ENCODE measurements at regions not wholly inside any gene's neighbourhood (a gene's known extent, or its start where the extent isn't known, plus 50 kb on each side); places are given as distances from the start of the nearest gene placed in this dataset.

DNA sequence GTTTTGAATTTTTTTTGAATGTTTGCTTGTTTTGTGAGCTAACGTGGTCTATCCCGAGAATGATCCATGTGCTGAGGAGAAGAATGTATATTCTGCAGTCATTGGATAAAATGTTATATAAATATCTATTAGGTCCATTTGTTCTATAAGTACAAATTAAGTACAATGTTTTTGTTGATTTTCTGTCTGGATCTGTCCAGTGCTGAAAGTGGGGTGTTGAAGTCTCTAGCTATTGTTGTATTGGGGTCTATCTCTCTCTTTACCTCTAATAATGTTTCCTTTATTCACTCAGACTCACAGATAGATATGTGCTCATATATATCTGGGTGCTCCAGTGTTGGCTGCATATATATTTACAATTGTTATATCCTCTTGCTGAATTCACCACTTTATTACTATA, 144.8 kb upstream of the SETMAR start (continued):
- TF ChIP-seq ZBTB33 (IDR thresholded peaks at IDR 0.05; ENCODE audit: borderline replicate concordance, low read depth) (no peak), TCF12 (IDR thresholded peaks at IDR 0.05) (no peak), EP300 (IDR thresholded peaks at IDR 0.05; ENCODE audit: borderline replicate concordance in 1 of 2, low read depth in 1 of 2, low read length in 1 of 2) (no peak), USF1 (IDR thresholded peaks at IDR 0.05; ENCODE audit: borderline replicate concordance, low read depth) (no peak), YY1 (IDR thresholded peaks at IDR 0.05; ENCODE audit: low read depth) (no peak), TEAD4 (IDR thresholded peaks at IDR 0.05; ENCODE audit: borderline replicate concordance, insufficient read depth) (no peak), SIN3A (IDR thresholded peaks at IDR 0.05; ENCODE audit: borderline replicate concordance, low read depth, low read length) (no peak)

GRCh38 chr3:4162096-4162495, 141.1 kb upstream of the SETMAR start:
- Histone ChIP-seq H3K9ac (no peak overlapping the region), H3K9me2 (no peaks in the 10 kb centered on the region), H3K4me3 (ENCODE audit: low read depth in 2 of 2, low read length in 1 of 2) (no peak overlapping the region), H3F3A (replicated peaks; ENCODE audit: insufficient read depth) (no peaks in the 10 kb centered on the region), H3K36me3 (replicated peaks in 1 of 2; ENCODE audit: control insufficient read depth in 1 of 2, insufficient read depth in 2 of 2, low read length in 1 of 2) (no peaks in the 10 kb centered on the region), H3K79me2 (ENCODE audit: insufficient read depth) (no peaks in the 10 kb centered on the region), H4K20me1 (ENCODE audit: insufficient read depth) (no peaks in the 10 kb centered on the region), H3K4me1 (ENCODE audit: control insufficient read depth in 1 of 2, insufficient read depth in 2 of 2, low read depth in 1 of 2, low read length in 1 of 2) (no peaks in the 10 kb centered on the region), H3K27ac (ENCODE audit: low read depth in 2 of 2, low read length in 1 of 2) (no peak overlapping the region), H3K9me3 (no peaks in the 10 kb centered on the region), H2AFZ (ENCODE audit: low read depth) (no peak overlapping the region), H3K4me2 (no peak overlapping the region), H3K27me3 (ENCODE audit: insufficient read depth) (no peaks in the 10 kb centered on the region)
- ChIA-PET CTCF (no interaction called here), POLR2A (no interaction called here)
- WGBS (ENCODE audit: low lambda C conversion rate) = 0% methylated on average over 1 of the region's 1 CpG
- no peak for TF ChIP-seq ELF1 (IDR thresholded peaks at IDR 0.05)
- no peak for TF ChIP-seq RAD21 (IDR thresholded peaks at IDR 0.05; ENCODE audit: low read length)
- no peak for TF ChIP-seq EP300 (IDR thresholded peaks at IDR 0.05; ENCODE audit: borderline replicate concordance in 1 of 2, low read depth in 1 of 2, low read length in 1 of 2)
- TF ChIP-seq JUND (IDR thresholded peaks at IDR 0.05) = no peak
- no peak for DNase-seq

GRCh38 chr3:4163011-4163410, 140.2 kb upstream of the SETMAR start:
- no peaks in the 10 kb centered on the region for H3K36me3 ChIP-seq (replicated peaks in 1 of 2; ENCODE audit: control insufficient read depth in 1 of 2, insufficient read depth in 2 of 2, low read length in 1 of 2)
- H3K9me3 ChIP-seq = no peaks in the 10 kb centered on the region
- no peaks in the 10 kb centered on the region for H3F3A ChIP-seq (replicated peaks; ENCODE audit: insufficient read depth)
- no peak overlapping the region for H3K4me2 ChIP-seq
- no peak for DNase-seq
- TF ChIP-seq RAD21 (IDR thresholded peaks at IDR 0.05; ENCODE audit: low read length) (no peak), NRF1 (IDR thresholded peaks at IDR 0.05; ENCODE audit: low read depth, low read length) (no peak), YY1 (IDR thresholded peaks at IDR 0.05; ENCODE audit: low read depth) (no peak), SIN3A (IDR thresholded peaks at IDR 0.05; ENCODE audit: borderline replicate concordance, low read depth, low read length) (no peak)
- ChIA-PET CTCF (no interaction called here), POLR2A (no interaction called here)
- no peak overlapping the region for H3K27ac ChIP-seq (ENCODE audit: low read depth in 2 of 2, low read length in 1 of 2)
- H4K20me1 ChIP-seq (ENCODE audit: insufficient read depth) = no peaks in the 10 kb centered on the region
- no peaks in the 10 kb centered on the region for H3K4me1 ChIP-seq (ENCODE audit: control insufficient read depth in 1 of 2, insufficient read depth in 2 of 2, low read depth in 1 of 2, low read length in 1 of 2)
- H3K9ac ChIP-seq = no peak overlapping the region
- no peaks in the 10 kb centered on the region for H3K79me2 ChIP-seq (ENCODE audit: insufficient read depth)
- no peaks in the 10 kb centered on the region for H3K9me2 ChIP-seq
- no peak overlapping the region for H3K4me3 ChIP-seq (ENCODE audit: low read depth in 2 of 2, low read length in 1 of 2)
- no peak overlapping the region for H2AFZ ChIP-seq (ENCODE audit: low read depth)
- whole genome bisulfite sequencing (ENCODE audit: low lambda C conversion rate) = 30% methylated on average over 2 of the region's 2 CpGs
- no peaks in the 10 kb centered on the region for H3K27me3 ChIP-seq (ENCODE audit: insufficient read depth)
